Osteoblast (primary cell): ENCODE measurements at regions not wholly inside any gene's neighbourhood (a gene's known extent, or its start where the extent isn't known, plus 50 kb on each side); places are given as distances from the start of the nearest gene placed in this dataset.

Source experiments
- DNase-seq: peaks from one replicate; pipeline ENCODE4 v3.0.0; 2011; ENCODE audit warnings: low spot score, mixed read lengths; ENCODE audit not compliant: insufficient read length; ENCODE audit errors: missing footprints
- H2AFZ ChIP-seq: 2 replicates; pipeline ENCODE4 v1.6.0; 2011; ENCODE audit warnings: mild to moderate bottlenecking, low read length
- H3K27ac ChIP-seq: 2 replicates; pipeline ENCODE4 v1.5.1; 2011; ENCODE audit warnings: mild to moderate bottlenecking, low read depth, low read length, moderate library complexity
- H3K27me3 ChIP-seq: 2 replicates; pipeline ENCODE4 v1.6.0; 2012; ENCODE audit warnings: mild to moderate bottlenecking, control low read depth, inconsistent platforms, low read length, moderate library complexity; ENCODE audit not compliant: insufficient read depth
- H3K36me3 ChIP-seq: 2 replicates; pipeline ENCODE4 v1.5.1; 2011; ENCODE audit warnings: mild to moderate bottlenecking, low read length, control low read depth, moderate library complexity; ENCODE audit not compliant: insufficient read depth
- H3K4me1 ChIP-seq: 2 replicates; pipeline ENCODE4 v1.5.1; 2011; ENCODE audit warnings: mild to moderate bottlenecking, low read length, control low read depth, moderate library complexity; ENCODE audit not compliant: insufficient read depth
- H3K4me2 ChIP-seq: 2 replicates; pipeline ENCODE4 v1.6.0; 2011; ENCODE audit warnings: mild to moderate bottlenecking, low read length; ENCODE audit not compliant: insufficient read depth
- H3K4me3 ChIP-seq: fragments of 200-600 bp; sonication (generic); 3 replicates; pipeline ENCODE4 v1.5.1; 2012; ENCODE audit warnings: mild to moderate bottlenecking, low read length, inconsistent platforms; ENCODE audit not compliant: insufficient read depth
- H3K79me2 ChIP-seq: 2 replicates; pipeline ENCODE4 v1.6.0; 2012; ENCODE audit warnings: mild to moderate bottlenecking, low read length, control low read depth, inconsistent platforms; ENCODE audit not compliant: insufficient read depth
- H3K9me3 ChIP-seq: 2 replicates; pipeline ENCODE4 v1.5.1; 2011; ENCODE audit warnings: low read depth, low read length, control low read depth
- H4K20me1 ChIP-seq: 2 replicates; pipeline ENCODE4 v1.6.0; 2012; ENCODE audit warnings: mild to moderate bottlenecking, low read length, control low read depth; ENCODE audit not compliant: insufficient read depth
- CTCF ChIP-seq: IDR thresholded peaks from 2 replicates; pipeline ENCODE4 v1.5.1; 2011; ENCODE audit warnings: mild to moderate bottlenecking, low read depth, low read length, moderate library complexity; ENCODE audit errors: extremely low read depth

GRCh38 chr20:22471156-22471836, 113.1 kb downstream of the FOXA2 start:
- TF ChIP-seq CTCF, result no peak
- no peaks in the 10 kb centered on the region for H3K79me2 ChIP-seq
- no peak overlapping the region for H2AFZ ChIP-seq
- H3K36me3 ChIP-seq, result no peaks in the 10 kb centered on the region
- no peak for DNase-seq
- H3K4me1 ChIP-seq, result no peaks in the 10 kb centered on the region
- H3K4me3 ChIP-seq, result no peak overlapping the region
- no peaks in the 10 kb centered on the region for H3K27me3 ChIP-seq
- H4K20me1 ChIP-seq, result no peaks in the 10 kb centered on the region
- no peak overlapping the region for H3K4me2 ChIP-seq
- H3K27ac ChIP-seq, result no peak overlapping the region
- peaks cover 2% of the 10 kb centered on the region for H3K9me3 ChIP-seq

GRCh38 chr20:22470620-22471026, 113.7 kb downstream of the FOXA2 start:
- H4K20me1 ChIP-seq, result no peaks in the 10 kb centered on the region
- H3K9me3 ChIP-seq, result peaks cover 2% of the 10 kb centered on the region
- no peaks in the 10 kb centered on the region for H3K4me1 ChIP-seq
- H3K4me2 ChIP-seq, result no peak overlapping the region
- no peaks in the 10 kb centered on the region for H3K36me3 ChIP-seq
- no peak for TF ChIP-seq CTCF
- H3K27me3 ChIP-seq, result no peaks in the 10 kb centered on the region
- no peaks in the 10 kb centered on the region for H3K79me2 ChIP-seq
- H3K27ac ChIP-seq, result no peak overlapping the region
- DNase-seq, result no peak
- no peak overlapping the region for H2AFZ ChIP-seq
- no peak overlapping the region for H3K4me3 ChIP-seq

GRCh38 chr20:22466447-22467171, 117.8 kb downstream of the FOXA2 start:
- TF ChIP-seq CTCF, result no peak
- Histone ChIP-seq H3K4me3 (no peak overlapping the region), H3K79me2 (no peaks in the 10 kb centered on the region)

More at GRCh38 chr20:22466447-22467171, 117.8 kb downstream of the FOXA2 start:
- H3K9me3 ChIP-seq, result no peaks in the 10 kb centered on the region
- no peak overlapping the region for H3K4me2 ChIP-seq
- no peaks in the 10 kb centered on the region for H4K20me1 ChIP-seq
- H2AFZ ChIP-seq, result no peak overlapping the region
- no peak for DNase-seq
- H3K27ac ChIP-seq, result no peak overlapping the region
- H3K27me3 ChIP-seq, result no peaks in the 10 kb centered on the region
- H3K36me3 ChIP-seq, result no peaks in the 10 kb centered on the region
- no peaks in the 10 kb centered on the region for H3K4me1 ChIP-seq
